GM12865 (cell line): ENCODE measurements at regions not wholly inside any gene's neighbourhood (a gene's known extent, or its start where the extent isn't known, plus 50 kb on each side); places are given as distances from the start of the nearest gene placed in this dataset.
"Not testable (repeated sequence)": the region's sequence is repeated elsewhere in the genome, so short reads cannot be mapped to it uniquely, and the experiment has no call there.

Source experiments
- DNase-seq: peaks from one replicate; pipeline ENCODE4 v3.0.0; 2010; ENCODE audit warnings: low read depth
- H3K4me3 ChIP-seq: 2 replicates; pipeline ENCODE4 v1.5.1; 2011; ENCODE audit warnings: mild to moderate bottlenecking, low read depth, low read length, control low read depth
- CTCF ChIP-seq: IDR thresholded peaks from 2 replicates; pipeline ENCODE4 v1.5.1; 2011; ENCODE audit warnings: low read length, control low read depth, low read depth, inconsistent platforms; ENCODE audit not compliant: insufficient read depth; ENCODE audit errors: missing control alignments

GRCh38 chr15:53189860-53190259 lies 399.7 kb upstream of the ONECUT1 start:
- DNase-seq = no peak
- TF ChIP-seq CTCF = no peak
- H3K4me3 ChIP-seq = no peak overlapping the region

DNA sequence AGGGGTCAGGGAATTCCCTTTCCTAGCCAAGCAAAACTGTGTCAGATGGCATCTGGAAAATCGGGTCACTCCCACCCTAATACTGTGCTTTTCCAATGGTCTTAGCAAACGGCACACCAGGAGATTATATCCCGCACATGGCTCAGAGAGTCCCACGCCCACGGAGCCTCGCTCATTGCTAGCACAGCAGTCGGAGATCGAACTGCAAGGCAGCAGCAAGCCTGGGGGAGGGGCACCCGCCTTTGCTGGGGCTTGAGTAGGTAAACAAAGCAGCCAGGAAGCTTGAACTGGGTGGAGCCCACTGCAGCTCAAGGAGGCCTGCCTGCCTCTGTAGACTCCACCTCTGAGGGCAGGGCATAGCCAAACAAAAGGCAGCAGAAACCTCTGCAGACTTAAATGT lies 393.3 kb upstream of the ONECUT1 start:
- DNase-seq, H3K4me3 ChIP-seq: not testable (repeated sequence)

GRCh38 chr15:53171571-53171970 lies 381.4 kb upstream of the ONECUT1 start:
- TF ChIP-seq CTCF = no peak
- no peak overlapping the region for H3K4me3 ChIP-seq
- no peak for DNase-seq

DNA sequence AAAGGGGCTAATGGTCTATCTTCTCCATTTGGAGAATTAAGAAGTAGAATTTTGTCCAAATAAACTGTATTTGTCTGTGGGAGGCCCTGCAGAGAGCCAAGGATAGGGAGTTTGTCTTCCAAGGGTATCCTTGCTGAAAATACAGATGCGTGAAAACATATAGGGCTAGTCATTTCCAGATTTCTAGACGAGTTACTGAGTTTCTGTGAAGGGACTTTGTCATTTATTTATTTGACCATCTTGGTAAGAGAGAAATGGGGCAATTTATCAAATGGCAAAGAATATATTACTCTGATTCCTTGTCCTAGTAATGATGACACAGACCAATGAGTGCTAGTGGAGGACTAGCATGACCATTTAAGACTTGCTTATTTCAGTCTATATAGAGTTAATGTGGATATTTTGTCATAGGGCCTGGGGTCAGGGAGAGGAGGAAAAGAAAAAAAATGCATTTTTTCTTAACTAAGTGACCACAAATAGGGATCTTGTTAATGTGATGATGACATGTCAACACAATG lies 376.6 kb upstream of the ONECUT1 start:
- no peak for DNase-seq
- TF ChIP-seq CTCF = no peak
- no peak overlapping the region for H3K4me3 ChIP-seq

- H3K4me3 ChIP-seq = no peak overlapping the region
Measured at GRCh38 chr15:53165988-53166683, 376.0 kb upstream of the ONECUT1 start.

GRCh38 chr15:53160092-53160704 lies 370.1 kb upstream of the ONECUT1 start:
- H3K4me3 ChIP-seq = no peak overlapping the region
- no peak for TF ChIP-seq CTCF
- no peak for DNase-seq

More at GRCh38 chr15:53165988-53166683, 376.0 kb upstream of the ONECUT1 start:
- no peak for DNase-seq
- TF ChIP-seq CTCF = no peak

DNA sequence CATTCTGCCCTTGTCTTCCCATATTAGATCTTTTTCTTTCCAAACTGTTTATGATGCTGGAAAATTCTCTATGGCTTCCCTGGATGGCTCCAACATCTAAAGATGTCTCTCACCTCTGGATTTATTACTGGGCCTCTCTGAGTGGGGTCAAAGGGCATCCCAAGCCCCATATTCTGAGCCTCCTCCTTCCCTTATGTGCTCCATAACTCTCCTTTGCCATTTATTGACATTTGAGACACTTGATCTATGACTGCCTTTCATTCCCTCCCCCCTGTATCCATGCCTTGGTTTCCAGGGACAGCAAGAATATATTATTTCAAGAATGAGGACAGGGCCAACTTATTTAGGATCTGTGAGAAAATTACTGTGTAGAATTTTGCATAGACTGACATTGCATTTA lies 369.3 kb upstream of the ONECUT1 start:
- no peak overlapping the region for H3K4me3 ChIP-seq
- TF ChIP-seq CTCF = no peak
- DNase-seq = no peak
